ENCODE measurements at regions not wholly inside any gene's neighbourhood (a gene's known extent, or its start where the extent isn't known, plus 50 kb on each side); places are given as distances from the start of the nearest gene placed in this dataset.

GRCh38 chr3:76724706-76725105 is 315.2 kb upstream of the ROBO2 start:
- no peaks in the 10 kb centered on the region for H3K9me3 ChIP-seq
- intact Hi-C loops (cut with DNase I; ENCODE audit: low total_unique reads): no loop called here
- WGBS, 2 donors: 73 to 81% methylated on average over 4 of the region's 4 CpGs
- H3K27me3 ChIP-seq: no peaks in the 10 kb centered on the region
- H3K36me3 ChIP-seq (ENCODE audit: low read depth, missing control alignments): no peaks in the 10 kb centered on the region
- H3K4me3 ChIP-seq: no peak overlapping the region
- H3K4me1 ChIP-seq: no peaks in the 10 kb centered on the region
- no peak for TF ChIP-seq POLR2A (IDR thresholded peaks at IDR 0.05)
- TF ChIP-seq CTCF (IDR thresholded peaks at IDR 0.05): no peak
- no peak overlapping the region for H3K27ac ChIP-seq
- DNase-seq: no peak

- Histone ChIP-seq H3K27ac (no peak overlapping the region), H3K4me3 (no peak overlapping the region), H3K36me3 (ENCODE audit: low read depth, missing control alignments) (no peaks in the 10 kb centered on the region), H3K27me3 (no peaks in the 10 kb centered on the region), H3K4me1 (no peaks in the 10 kb centered on the region), H3K9me3 (no peaks in the 10 kb centered on the region)
- intact Hi-C loops (cut with DNase I; ENCODE audit: low total_unique reads): no loop called here
- 93 to 95% methylated on average over 5 of the region's 5 CpGs for WGBS, 2 donors
- TF ChIP-seq POLR2A (IDR thresholded peaks at IDR 0.05) (no peak), CTCF (IDR thresholded peaks at IDR 0.05) (no peak)
- no peak for DNase-seq
These were observed 313.9 kb upstream of the ROBO2 start for GRCh38 chr3:76726034-76726433.

GRCh38 chr3:76728426-76728825 is 311.5 kb upstream of the ROBO2 start:
- H3K4me3 ChIP-seq: no peak overlapping the region
- TF ChIP-seq CTCF (IDR thresholded peaks at IDR 0.05): peak in 1 of 3 experiments; percentile 27
- no peak for TF ChIP-seq POLR2A (IDR thresholded peaks at IDR 0.05)
- H3K9me3 ChIP-seq: no peaks in the 10 kb centered on the region
- intact Hi-C loops (cut with DNase I; ENCODE audit: low total_unique reads): no loop called here
- no peaks in the 10 kb centered on the region for H3K4me1 ChIP-seq
- no peaks in the 10 kb centered on the region for H3K27me3 ChIP-seq
- no peak for DNase-seq
- H3K36me3 ChIP-seq (ENCODE audit: low read depth, missing control alignments): no peaks in the 10 kb centered on the region
- 86 to 90% methylated on average over 4 of the region's 4 CpGs for WGBS, 2 donors
- H3K27ac ChIP-seq: no peak overlapping the region

GRCh38 chr3:76731471-76731870 is 308.4 kb upstream of the ROBO2 start:
- Histone ChIP-seq H3K27ac (no peak overlapping the region), H3K4me3 (no peak overlapping the region), H3K9me3 (no peaks in the 10 kb centered on the region), H3K36me3 (ENCODE audit: low read depth, missing control alignments) (no peaks in the 10 kb centered on the region), H3K27me3 (no peaks in the 10 kb centered on the region), H3K4me1 (no peaks in the 10 kb centered on the region)
- TF ChIP-seq CTCF (IDR thresholded peaks at IDR 0.05) (no peak), POLR2A (IDR thresholded peaks at IDR 0.05) (no peak)
- 79 to 97% methylated on average over 1 of the region's 1 CpG for WGBS, 2 donors
- intact Hi-C loops (cut with DNase I; ENCODE audit: low total_unique reads): no loop called here
- DNase-seq: no peak

- no peaks in the 10 kb centered on the region for H3K9me3 ChIP-seq
- no peak for DNase-seq
- no peak overlapping the region for H3K27ac ChIP-seq
- intact Hi-C loops (cut with DNase I; ENCODE audit: low total_unique reads): no loop called here
- H3K4me3 ChIP-seq: no peak overlapping the region
- H3K4me1 ChIP-seq: no peaks in the 10 kb centered on the region
- H3K27me3 ChIP-seq: no peaks in the 10 kb centered on the region
- H3K36me3 ChIP-seq (ENCODE audit: low read depth, missing control alignments): no peaks in the 10 kb centered on the region
- TF ChIP-seq CTCF (IDR thresholded peaks at IDR 0.05) (no peak), POLR2A (IDR thresholded peaks at IDR 0.05) (no peak)
- WGBS, 2 donors: 92 to 98% methylated on average over 1 of the region's 1 CpG
These were observed 306.7 kb upstream of the ROBO2 start for GRCh38 chr3:76733073-76733759.

Measured in testis (tissue), 2 donors.